Sigmoid colon (tissue), 4 donors: ENCODE measurements at regions not wholly inside any gene's neighbourhood (a gene's known extent, or its start where the extent isn't known, plus 50 kb on each side); places are given as distances from the start of the nearest gene placed in this dataset.

Source experiments
- CTCF ChIP-seq, 4 experiments: fragments of 450-650 bp in 3 of 4; fragments of 200-600 bp in 1 of 4; IDR thresholded peaks; one replicate each; pipeline ENCODE4 v1.5.1; 2016 to 2019; ENCODE audit warnings: antibody characterized with exemption in 4 of 4, mild to moderate bottlenecking in 3 of 4, moderate library complexity in 2 of 4
- EP300 ChIP-seq, 4 donors: sonication (generic); formaldehyde crosslinking; IDR thresholded peaks; one replicate each; pipeline ENCODE4 v1.6.1; 2017; ENCODE audit warnings: antibody characterized with exemption in 4 of 4
- POLR2A ChIP-seq, 2 donors: fragments of 450-650 bp; IDR thresholded peaks; one replicate each; pipeline ENCODE4 v1.6.1; 2016; ENCODE audit warnings: antibody characterized with exemption in 2 of 2, mild to moderate bottlenecking in 2 of 2, moderate library complexity in 2 of 2
- POLR2AphosphoS5 ChIP-seq, 4 donors: sonication (generic); formaldehyde crosslinking; IDR thresholded peaks; one replicate each; pipeline ENCODE4 v1.6.1; 2017; ENCODE audit warnings: antibody characterized with exemption in 4 of 4

- TF ChIP-seq CTCF (IDR thresholded peaks at IDR 0.05) (no peak), EP300 (IDR thresholded peaks at IDR 0.05) (no peak), POLR2AphosphoS5 (IDR thresholded peaks at IDR 0.05) (no peak), POLR2A (IDR thresholded peaks at IDR 0.05) (no peak)
Observed at GRCh38 chr6:141203902-141204575, 928.7 kb upstream of the GJE1 start.
